GM12891 (cell line): ENCODE measurements at regions not wholly inside any gene's neighbourhood (a gene's known extent, or its start where the extent isn't known, plus 50 kb on each side); places are given as distances from the start of the nearest gene placed in this dataset.

Experiments
- POLR2A ChIP-seq: IDR thresholded peaks from 2 replicates; pipeline ENCODE4 v1.6.1; 2011; ENCODE audit warnings: low read depth, low read length, control low read depth
- POLR2AphosphoS5 ChIP-seq: IDR thresholded peaks from 2 replicates; pipeline ENCODE4 v1.6.1; 2011; ENCODE audit warnings: low read depth, low read length, control low read depth

DNA sequence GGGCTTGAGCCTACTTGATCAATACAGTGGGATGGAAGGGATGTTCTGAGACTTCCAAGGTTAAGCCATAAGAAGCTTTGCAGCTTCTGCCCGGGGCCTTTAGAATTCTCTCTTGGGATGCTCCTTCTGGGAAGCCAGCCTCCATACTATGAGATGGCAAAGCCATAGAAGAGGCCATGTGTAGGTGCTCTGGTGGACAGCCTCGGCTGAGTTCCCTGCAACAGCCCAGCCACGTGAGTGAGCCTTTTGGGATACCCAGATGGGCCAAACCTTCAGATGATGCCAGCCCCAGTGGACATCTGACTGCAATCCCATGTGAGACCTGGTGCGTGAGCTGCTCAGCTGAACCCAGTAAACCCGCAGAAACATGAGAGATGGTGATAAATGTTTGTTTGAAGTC lies 370.6 kb downstream of the RPS24 start:
- TF ChIP-seq POLR2AphosphoS5 (no peak), POLR2A (no peak)
